HG02678 (cell line): ENCODE measurements at regions not wholly inside any gene's neighbourhood (a gene's known extent, or its start where the extent isn't known, plus 50 kb on each side); places are given as distances from the start of the nearest gene placed in this dataset.

Experiments
- ATAC-seq: cut with Tn5 transposase; IDR thresholded peaks from one replicate; pipeline ENCODE4 v1.9.1; 2021; ENCODE audit warnings: mild to moderate bottlenecking, moderate library complexity; ENCODE audit not compliant: unreplicated experiment

DNA sequence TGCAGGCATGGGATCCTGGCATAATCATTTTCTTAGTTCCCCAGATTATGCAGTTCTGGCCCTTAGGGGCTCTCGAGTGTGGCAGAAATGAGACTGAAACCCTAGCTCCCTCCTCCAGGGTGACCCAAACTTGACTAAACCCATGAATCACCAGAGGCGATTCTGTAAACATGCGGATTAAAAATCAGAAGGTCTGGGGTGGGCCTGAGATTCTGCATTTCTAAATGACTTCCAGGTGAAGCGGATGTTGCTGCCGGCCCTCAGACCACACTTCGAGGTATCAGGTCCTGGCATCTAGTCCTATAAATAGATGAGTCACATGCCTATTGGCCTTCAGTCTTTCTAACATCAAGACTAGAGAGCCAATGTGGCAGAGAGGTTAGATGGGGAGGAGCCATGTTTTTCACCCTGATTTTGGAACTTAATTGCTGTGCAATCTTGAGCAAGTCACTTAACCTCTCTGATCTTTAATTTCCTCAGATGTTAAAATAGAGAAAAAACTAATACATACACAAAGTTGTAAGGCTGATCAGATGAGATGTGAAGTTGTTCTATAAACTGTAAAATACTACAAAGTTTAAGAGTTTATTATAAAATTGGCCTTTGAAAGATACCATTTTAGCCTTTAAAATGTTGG, 431.2 kb downstream of the FOXO1 start:
- no peak for ATAC-seq

DNA sequence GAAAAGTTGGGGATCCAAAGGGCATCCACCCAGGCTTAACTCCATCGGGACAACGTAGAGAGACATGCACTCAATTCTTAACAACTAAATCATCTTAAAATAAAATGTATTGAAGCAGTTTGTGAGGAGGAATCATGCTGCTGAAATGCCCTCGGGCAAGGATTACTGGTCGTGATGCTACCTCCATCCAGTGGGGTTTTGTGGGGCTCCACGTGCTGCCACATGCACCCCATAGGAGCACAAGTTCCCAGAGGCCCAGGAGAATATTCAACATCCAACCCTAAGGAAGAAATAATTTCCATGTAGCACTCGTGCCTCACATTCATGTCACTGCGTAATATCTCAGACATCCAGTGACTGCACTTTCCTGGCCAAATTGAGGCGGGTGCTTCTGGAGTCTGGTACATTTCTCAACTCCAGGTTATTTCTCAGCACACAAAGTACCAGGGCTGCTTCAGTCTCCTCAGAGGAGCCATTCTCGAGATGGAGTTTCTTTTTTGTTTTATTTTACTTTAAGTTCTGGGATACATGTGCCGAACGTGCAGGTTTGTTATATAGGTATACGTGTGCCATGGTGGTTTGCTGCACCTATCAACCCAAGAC, 429.8 kb downstream of the FOXO1 start:
- no peak for ATAC-seq

DNA sequence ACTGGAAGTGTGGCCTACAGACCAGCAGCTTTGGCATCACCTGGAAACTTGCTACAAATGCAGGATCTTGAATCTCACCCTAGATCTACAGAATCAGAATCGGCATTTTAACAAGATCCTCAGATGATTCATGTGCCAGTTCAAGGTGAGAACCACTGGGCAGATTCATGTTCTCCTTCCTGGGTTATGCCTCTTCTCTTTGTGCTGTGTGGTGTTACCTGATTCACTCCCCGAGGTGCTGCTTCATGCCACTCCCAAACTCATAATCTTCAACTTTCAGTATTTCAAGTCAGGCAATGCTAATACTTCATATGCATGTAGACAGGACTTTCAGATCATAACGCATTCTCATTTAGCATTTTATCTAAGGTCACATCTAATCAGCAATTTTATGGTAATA, 427.7 kb downstream of the FOXO1 start:
- ATAC-seq, result no peak

DNA sequence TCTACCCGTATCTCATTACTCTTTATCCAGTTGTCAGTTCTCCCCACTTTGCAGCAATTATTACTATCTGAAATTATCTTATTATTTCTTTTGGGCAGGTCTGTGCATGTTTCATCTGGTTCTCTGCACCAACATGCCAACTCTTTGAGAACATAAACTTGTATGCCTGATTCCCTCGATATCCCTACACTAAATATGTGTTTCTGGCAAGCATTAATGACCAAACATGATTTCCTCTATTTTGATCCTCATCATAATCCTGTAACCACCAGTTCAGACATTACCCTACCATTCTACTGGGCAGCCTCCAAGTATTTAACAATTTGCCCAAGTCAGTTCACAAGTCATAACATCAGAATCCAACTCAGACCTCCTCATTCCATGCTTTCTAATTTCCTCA, 426.1 kb downstream of the FOXO1 start:
- ATAC-seq, result no peak

DNA sequence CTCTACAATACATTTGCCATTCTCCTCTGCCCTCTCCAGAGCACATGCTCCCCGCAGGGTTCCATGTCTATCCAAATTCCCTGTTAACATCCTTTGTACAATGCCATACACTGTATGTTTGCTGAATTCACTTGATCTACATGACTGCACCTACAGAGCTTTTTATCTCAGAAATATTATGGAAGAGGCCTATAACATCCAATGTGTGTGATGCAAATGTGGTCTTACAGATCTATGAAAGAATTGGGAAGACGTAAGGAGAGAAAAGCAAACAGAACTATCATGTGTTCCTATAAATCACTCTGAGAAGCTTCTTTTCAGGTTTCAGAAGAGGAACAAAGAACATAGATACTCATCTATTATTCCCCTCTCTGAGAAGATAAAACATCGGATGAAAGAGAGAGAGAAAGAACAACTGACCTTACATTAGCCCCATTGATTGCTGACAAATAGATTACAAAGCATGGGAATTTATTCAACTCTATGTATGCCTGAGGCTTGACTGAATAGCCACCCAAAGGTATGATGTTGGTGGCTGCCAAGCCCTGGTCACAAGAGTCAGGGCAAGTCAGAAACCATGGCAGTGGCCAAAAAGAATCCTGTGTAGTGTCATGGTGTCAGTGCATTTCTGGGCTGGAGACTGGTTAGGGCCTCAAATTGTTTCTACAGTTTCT, 425.2 kb downstream of the FOXO1 start:
- ATAC-seq, result no peak

DNA sequence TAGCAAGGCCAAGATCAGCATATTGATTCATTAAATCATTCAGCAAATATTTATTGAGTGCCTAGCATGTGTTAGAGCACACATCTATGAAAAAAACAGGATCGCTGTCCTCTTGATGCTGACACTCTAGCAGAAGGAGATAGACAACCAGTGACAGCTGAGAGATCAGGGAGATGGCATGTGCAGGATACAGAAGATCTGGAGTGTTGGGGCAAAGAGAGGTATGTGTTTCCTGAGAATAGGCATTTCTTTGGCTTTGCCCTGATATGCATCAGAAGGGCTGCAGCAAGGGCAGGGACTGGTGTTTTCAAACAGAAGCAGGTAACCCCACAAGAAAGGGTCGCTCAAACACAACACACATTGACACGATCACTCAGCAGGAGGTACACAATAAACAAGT, 423.4 kb downstream of the FOXO1 start:
- no peak for ATAC-seq

DNA sequence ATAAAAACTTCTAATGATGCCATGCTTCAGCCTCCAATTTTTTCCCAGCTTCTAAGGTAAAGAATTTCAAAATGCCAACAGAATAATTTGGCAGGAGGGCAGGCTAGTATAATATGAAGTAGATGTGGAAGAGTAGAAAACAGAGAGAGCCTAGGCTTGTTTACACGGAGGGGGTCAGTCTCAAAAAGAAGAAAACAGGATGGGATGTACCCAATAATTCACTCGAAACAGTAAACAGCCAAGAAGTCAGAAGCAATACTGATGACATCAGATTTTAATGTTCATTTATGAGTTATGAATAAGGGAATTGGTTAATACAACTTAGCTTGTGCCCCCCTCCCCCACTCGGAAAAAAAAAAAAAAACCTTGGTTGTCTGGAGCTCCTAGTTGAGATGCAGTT, 422.5 kb downstream of the FOXO1 start:
- no peak for ATAC-seq

DNA sequence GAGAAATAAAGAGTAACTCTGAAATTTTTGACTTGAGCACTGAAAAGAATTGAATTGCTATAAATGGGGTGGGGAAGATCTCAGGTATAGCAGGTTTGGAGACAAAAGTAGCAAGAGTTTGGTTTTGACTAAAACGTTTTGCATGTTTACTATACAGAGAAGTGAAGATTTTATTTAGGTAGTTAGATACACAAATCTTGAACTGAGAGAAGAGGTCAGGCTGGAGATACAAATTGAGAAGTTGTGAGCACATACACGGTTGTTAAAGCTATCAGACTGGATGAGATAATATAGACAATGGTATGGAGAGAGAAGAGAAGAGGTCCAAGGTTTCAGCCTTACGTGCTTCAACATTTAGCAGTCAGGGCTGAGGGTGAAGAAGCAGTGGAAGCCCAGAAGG, 420.9 kb downstream of the FOXO1 start:
- ATAC-seq, result no peak

DNA sequence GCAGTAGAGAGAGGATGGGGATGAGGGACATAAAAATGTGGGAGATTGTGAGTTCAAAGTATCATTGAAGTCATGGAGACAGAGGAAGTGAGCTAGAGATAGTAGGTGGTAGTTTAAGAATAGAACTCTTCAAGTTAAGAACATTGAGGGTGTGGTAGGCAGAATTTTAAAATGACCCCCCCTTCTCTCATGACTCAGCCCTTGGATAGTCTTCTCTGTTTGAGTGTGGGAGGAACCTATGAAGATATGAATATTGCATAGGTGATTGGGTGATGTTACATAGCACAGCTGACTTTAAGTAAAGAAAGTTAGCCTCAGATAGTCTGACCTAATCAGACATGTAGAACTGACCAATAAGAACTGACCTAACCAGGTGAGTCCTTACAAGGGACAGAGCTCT, 418.6 kb downstream of the FOXO1 start:
- ATAC-seq, result no peak

DNA sequence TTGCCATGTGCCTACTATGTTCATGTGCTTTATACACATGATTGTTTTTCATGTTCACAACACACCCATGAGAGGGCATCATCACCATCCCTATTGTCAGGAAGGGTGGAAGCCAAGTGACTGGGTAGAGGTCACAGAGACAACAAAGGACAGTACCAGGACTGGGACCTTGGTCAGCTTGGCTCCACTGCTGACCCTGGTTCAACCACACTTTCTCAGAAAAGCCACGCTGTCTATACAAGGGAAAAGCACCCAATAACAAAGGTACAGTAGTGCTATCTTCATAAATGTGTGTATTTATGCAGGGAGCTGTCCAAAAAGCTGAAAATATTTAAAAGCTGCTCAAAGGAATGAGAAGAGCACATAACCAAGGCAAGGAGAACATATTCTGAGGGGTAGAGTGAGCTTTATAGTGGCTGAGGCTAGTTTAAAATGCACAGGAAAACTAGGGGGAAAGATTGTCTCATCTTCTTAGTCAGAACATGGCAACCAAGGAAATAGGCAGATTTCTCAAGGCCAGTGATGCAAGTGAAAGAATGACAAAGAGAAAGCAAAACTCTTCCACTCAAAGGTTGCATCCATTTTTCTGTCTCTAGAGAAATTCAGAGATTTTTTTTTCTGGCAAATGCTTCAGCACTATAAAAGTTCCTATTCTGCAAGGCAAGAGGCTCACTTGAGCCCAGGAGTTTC, 415.0 kb downstream of the FOXO1 start:
- no peak for ATAC-seq

DNA sequence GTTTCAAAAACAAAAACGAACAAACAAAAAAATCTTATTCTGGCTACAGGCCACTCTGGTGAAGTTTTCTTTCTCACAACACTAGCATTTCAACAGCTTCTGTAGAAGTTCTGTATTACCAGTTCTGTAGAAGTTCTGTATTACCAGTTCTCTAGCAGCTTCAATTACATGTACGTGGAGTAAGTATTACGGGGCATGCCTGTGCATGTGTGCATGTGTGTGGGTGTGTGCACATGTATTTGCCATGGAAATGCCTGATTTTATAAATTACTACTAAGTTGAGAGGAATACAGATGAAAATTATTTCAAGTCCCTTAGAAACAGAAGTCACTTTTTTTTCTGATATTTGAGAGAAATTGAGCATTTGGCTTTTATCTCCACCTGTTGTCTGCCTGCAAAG, 414.2 kb downstream of the FOXO1 start:
- ATAC-seq, result no peak

DNA sequence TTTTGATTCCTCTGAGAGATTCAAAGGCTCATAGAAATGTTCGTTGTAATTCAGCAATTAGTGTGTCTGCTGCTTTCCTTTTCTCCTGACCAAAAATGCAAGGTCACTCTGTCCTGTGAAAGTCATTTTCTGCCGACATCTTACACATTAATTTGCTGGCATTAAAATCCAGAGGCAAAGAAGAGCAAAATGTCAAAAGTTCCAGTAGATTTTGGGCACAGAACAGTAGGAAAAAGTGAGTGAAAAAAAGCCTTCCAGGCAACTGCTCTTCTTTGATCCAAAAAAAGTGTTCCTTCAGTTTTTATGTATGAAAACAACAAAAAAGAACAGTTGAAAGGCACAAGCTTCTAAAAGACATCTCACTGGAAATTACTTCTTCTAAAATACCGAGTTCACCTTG, 413.8 kb downstream of the FOXO1 start:
- no peak for ATAC-seq

DNA sequence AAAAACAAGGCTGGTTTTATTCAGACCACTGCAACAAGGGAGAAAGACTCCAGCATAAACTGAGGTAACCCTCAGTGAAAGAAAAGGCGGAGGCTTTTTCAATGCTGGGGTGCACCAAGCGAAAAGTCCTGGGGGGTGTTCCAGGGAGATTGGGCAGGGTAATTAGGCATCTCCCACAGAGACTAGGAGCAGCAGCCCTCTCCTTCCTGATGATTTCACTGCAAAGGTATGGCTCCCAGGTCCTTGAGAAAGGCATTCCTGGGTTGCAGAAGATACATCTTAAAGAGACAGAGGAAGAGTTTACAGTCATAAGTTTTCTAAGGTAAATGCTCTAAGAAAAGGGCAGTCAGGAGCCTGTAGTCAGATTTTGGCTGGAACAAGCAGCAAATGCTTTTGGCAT, 412.0 kb downstream of the FOXO1 start:
- ATAC-seq, result no peak

DNA sequence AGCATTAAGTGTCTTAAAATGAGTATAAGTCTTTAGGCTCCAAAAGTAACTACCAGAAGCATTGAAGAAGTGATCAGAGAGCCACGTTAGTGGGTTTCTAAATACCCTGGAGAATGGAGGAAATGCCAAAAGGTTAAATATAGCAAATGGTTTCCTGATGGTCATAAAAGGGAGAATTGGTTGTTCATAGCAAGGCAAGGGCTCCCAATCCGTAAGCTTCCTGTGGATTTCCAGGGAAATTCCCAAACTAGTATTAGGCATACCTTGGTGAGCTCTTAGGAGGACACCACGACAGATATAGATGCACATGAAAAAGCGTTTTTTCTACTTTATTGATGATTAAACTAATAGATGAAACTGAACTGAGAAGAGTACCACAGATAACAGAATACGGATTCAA, 410.9 kb downstream of the FOXO1 start:
- no peak for ATAC-seq

DNA sequence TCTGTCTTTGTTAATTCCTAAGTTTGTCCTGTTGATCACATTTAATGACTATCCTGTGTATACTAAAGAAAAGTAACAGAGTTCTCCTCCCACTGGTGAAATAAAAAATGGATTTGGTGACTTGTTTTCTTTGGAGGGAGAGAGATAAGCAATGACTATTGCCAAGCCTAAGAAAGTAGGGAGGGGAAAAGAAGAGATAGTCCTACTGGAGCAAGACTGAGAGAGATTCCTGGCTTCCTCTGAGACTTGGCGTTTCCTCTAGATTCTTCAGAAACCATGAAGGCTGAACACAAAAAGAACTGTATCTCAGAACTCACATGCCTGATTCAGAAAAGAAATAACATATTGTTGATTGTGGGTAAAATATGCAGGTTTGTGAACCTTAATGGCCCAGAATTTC, 406.5 kb downstream of the FOXO1 start:
- no peak for ATAC-seq

DNA sequence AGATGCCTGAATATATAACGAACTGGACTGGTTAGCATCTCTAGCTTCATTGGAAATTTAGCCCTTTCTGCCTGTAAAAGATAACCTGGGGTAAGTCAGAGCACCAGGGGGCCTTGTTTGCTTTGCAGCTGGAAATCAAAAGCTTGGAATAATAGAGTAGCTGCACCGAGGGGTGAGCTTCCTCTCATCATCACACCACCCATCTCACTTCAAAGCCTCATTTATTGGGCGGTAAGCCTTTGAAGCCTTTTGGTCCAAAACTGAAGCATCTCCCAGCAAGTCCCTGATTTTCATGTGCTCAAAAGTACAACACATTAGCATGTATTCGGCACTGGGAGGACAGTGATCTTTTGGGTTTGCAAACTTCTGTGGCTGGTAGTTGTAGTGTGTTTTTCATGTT, 405.1 kb downstream of the FOXO1 start:
- no peak for ATAC-seq

DNA sequence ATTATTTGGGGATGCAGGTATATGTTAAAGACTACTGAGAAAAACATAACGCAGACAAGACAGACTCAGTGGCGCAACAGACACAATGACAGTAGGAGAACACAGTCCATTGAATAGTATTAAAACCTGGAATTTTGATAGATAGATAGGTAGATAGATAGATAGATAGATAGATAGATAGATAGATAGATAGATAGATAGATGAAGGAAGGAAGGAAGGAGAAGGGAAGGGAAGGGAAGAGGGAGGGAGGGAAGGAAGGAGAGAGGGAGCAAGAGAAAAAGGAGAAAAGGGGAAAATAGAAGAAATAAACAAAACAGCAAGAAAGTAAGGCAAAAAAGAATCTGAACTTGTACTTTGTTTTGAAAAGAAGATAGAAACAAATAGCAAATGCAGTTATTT, 404.5 kb downstream of the FOXO1 start:
- no peak for ATAC-seq

DNA sequence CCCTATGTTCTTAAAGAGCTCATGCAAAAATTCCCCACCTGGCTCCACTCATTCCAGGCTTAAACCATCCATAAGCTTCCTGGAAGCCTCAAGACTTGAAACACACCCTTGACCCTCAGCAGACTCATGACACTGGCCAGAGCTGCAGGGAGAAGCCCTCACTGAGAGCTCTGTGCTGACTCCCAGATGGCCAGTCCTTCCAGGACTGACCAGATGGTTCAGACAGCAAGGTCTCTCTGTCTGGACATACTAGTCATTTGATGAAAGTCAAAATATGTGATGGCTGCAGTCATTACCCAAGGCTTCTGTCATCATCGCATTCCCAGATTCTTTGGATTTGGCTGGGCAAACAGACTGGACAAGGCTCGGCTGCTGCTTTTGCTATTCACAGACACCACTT, 397.4 kb downstream of the FOXO1 start:
- no peak for ATAC-seq

DNA sequence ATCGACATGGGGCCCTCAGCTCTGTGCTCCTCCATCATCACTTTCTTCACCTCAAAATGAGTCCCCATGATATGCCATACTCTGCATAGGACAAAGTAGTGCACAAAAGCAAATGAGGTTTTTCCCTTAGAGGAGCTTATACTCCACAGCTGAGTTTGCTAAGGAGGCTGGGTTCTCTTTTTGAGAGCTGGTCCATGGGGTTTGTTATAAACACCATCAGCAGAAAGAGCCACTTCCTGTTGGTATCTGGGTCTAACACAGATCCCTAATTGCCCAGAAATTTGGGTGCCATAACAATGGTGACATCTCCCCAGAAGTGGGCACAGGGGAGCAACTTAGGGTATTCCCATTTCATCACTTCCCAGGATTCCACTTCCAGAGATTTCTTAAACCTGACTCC, 395.7 kb downstream of the FOXO1 start:
- no peak for ATAC-seq

DNA sequence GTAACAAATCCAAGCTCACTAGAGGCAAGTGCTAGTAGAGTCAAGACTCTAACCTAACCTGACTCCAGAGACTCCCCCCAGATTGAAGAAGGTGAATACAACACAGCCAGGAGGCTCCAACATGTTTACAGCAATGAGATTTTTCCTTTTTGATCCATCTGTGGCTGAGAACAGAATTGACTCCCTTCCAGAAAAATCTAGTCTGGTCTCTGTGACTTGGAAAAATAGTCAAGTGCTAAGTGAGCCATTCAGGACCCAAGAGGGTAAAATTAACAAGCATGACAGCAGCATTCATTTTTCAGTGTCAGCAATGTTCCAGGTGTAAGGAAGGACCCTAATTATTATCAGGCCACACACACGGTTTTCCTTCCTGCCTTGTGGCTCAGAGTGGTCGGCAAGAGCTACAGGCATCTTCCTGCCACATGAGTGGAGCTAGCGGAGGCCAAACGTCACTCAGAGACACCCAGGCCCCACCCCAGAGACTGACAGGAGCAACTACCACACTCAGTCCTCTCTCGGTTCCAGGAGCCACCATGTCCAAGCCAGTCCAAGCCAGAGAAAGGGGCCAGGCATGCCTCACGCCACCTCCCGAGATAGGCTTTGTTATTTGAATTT, 395.1 kb downstream of the FOXO1 start:
- no peak for ATAC-seq

DNA sequence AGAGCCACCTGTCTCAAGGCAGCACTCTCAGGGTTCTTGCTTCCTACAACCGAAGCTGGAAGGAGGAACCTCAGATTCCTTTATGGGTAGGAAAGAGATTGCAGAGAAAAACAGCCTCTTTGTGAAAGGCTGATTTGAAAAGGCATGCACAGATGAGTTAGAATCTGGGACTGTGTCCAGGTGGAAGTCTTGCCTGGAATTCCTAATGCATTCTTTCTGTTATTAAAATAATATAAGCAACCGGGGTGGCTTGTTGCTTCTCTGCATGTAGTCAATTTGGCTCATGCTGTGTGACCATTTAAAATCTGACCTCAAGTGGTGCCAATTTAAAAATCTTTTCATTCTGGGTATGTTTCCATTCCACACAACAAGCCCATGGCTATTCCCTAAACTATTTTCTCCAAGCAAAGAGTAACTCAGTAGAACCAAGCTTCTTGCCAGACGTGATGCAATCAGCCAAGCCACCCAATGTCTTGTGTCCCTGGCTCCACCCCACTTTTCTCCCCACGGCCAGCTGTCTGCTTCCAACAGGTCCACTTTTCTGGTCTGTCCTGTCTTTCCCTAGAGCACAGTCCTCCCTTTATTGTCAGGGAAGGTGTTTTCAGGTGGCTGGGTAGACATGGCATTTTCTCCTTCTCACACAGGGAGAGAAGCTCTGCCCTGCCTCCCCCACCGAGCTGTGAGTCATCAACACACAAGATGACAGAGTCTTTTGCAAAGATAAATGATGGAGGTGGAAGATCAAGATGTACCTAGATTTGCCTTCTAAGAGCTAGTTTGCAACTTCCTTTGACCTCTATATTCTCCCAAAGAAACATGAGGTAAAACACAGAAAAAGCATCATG, 394.3 kb downstream of the FOXO1 start:
- ATAC-seq, result no peak
